Activated CD8-positive, alpha-beta memory T cell treated with anti-CD3 and anti-CD28 coated beads for 48 hours (primary cell): ENCODE measurements at regions not wholly inside any gene's neighbourhood (a gene's known extent, or its start where the extent isn't known, plus 50 kb on each side); places are given as distances from the start of the nearest gene placed in this dataset.
"Not testable (repeated sequence)": the region's sequence is repeated elsewhere in the genome, so short reads cannot be mapped to it uniquely, and the experiment has no call there.

Source experiments
- DNase-seq, 3 experiments: peaks; one replicate each; pipeline ENCODE4 v3.0.0-alpha.2; 2020; ENCODE audit warnings: low read depth in 2 of 3, low spot score in 2 of 3

DNA sequence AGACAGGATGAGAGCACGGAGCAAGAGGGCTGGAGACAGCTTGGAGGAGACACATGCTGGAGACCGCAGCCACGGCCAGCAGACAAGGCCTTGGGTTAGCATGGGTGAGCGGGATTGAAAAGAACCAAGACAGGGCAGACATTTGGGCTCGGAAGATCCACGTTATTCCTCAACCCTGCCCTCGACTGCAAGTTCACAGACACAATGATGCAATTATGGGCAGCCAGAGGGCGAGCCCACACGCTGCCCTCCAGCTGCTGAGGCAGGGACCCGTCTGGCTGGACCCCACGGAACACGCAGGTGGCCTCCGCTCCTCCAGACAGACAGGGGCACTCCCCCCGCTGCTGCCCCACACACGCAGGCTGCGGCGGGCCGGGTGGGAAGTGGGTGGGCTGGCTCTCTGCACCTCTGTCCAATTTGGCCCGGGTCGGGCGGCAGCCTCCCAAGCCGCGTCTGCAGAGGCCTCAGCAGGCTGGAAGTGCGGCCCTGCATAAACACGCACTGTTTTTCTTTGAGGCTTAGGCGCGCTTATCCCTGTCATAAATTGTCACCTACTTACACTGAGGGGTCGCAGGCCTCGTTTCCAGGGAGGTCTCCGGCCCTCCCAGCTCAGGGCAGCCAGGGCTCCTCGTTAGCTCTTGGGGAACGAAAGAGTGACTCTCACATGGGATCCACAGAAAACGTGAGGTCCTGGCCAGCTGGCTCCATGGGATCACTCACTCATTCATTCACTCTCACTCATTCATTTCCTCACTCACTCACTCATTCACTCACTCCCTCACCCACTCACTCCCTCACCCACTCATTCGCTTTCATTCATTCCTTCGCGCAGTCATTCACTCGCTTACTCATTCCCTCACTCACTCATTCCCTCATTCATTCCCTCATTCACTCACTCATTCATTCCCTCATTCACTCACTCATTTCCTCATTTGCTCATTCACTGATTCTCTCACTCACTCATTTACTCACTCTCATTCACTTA is 303.9 kb downstream of the C16orf95 start:
- DNase-seq = no peak

DNA sequence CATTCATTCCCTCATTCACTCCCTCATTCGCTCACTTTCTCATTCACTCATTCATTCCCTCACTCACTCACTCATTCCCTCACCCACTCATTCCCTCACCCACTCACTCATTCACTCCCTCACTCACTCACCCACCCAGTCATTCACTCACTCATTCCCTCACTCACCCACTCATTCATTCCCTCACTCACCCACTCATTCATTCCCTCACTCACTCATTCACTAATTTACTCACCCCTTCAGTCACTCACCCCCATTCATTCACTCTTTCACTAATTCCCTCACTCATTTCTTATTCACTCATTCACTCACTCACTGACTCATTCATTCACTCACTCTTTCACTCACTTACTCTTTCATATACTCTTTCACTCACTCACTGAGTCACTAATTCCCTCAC is 303.1 kb downstream of the C16orf95 start:
- no peak for DNase-seq

DNA sequence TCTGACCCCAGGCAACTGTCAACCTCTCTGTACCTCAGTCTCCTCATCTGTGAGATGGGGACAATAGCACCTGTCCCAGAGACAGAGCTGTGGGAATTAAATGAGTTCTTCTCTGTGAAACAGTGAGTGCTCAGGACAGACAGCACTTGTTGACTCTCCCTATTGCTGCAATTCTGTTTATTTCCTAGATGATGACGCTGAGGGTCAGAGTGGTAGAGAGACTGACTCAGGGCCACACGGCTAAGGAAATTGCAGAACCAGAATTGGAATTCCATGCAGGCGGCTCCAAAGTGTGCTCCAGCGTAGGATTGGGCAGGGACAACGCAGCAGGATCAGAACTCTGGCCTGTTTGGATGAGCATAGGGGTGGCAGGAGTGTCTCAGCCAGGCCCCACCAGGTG is 302.2 kb downstream of the C16orf95 start:
- DNase-seq = no peak

DNA sequence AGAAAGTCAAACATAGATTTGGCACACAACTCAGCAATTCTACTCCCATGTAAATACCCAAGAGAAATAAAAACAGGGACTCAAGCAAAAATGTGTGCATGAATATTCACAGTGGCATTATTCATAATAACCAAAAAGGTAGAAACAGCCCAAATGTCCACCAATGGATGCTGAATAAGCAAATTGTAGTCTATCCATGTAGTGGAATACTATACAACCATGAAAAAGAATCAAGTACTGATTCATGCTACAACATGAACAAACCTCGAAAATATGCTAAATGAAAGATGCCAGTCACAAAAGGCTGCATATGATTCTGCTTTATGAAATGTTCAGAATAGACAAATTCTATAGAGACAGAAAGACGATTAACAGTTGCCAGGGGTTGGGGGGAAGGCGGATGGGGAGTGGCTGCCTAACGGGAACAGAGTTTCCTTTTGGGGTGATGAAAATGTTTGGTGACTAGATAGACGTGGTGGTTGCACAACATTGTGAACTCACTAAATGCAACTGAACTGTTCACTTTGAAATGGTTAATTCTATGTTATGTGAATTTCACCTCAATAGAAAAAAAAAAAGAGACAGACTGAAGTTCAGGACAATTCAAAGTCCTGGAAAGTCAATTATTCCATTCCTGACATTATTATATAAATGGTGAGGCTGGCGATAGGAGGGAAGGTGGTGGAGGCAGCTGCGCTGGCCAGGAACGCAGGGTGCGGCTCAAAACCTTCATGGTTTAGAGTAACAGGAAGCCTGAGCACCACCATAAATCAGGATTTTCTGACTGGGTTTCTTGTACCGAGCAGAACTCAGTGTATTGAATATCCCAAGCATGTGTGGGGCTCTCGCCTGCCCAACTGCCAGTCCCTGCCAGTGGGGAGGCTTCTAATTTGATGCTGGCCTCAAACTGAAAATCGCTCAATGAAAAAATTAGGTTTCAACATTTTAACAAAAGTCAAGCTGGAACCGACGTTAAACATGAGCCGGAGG is 300.9 kb downstream of the C16orf95 start:
- no peak for DNase-seq

DNA sequence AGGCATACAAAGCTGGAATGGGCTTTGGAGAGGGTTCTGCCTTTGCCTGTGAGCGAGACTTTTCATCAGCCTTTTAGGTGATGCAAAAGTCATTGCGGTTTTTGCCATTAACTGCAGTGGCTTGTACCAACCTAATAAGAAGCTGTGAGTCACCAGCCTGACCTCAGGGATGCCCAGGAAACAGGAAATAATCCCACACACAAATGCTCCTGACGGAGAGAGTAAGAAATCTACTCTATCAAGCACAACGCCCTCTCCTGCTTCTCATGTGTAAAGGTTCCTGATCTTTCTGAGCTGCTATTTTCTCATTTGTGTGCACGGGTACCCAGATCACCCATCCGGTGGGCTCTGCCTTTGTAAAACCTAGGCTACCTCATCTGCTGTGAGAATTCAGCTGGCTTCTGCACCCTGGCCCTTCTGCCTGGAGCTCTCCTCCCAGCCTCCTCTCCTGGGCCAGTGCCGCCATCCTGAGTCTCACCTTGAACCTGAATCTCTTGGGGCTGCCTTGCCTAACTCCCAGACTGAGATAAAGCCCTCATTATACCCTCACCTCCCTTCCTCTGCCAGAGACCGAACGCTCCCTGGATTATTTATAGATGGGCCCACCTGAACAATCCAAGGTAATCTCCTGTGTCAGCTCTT is 299.7 kb downstream of the C16orf95 start:
- DNase-seq = no peak

DNA sequence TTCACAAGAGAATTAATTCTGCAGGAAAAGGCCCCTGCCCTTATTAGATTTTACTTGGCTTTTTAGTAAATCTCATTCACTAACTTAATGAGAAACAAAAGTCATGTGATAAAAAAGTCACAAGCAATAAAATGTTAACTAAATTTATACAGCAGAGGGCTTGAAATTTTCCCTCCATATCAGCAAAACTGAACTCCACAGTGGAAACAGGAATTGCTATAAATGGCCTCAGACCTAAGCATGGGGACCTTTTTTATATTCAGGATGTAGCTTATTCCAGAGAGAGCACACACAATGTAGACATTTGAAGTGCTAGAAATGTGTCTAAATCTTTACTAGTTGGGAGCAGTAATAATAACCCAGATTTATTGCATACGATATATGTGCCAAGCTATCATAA is 291.5 kb downstream of the C16orf95 start:
- DNase-seq = no peak

DNA sequence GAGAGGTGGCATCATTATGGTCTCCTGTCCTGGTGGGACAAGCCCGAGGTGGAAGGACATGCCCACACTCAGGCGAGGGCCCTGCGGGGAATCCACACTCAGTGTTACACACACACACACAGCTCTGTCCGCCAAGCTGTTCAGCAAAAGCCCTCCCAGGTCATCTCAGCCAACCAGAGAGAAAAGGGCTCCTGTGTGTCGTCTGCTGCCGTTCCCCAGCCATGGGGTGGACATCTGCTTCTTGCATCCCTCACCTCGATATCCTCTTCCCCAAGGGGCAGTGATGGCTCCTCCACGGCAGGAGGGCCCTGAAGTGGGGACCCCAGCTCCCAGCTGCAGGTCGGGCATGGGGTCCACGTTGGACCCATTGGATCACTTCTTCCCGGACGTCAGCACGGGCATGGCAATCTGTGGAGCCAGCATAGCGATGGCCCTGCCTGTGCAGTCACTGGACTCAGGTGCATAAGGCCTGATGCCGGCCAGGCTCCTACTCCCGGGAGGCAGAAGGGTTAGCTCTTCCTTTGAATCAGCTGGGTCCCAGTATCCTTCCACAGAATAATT is 290.1 kb downstream of the C16orf95 start:
- DNase-seq = no peak

DNA sequence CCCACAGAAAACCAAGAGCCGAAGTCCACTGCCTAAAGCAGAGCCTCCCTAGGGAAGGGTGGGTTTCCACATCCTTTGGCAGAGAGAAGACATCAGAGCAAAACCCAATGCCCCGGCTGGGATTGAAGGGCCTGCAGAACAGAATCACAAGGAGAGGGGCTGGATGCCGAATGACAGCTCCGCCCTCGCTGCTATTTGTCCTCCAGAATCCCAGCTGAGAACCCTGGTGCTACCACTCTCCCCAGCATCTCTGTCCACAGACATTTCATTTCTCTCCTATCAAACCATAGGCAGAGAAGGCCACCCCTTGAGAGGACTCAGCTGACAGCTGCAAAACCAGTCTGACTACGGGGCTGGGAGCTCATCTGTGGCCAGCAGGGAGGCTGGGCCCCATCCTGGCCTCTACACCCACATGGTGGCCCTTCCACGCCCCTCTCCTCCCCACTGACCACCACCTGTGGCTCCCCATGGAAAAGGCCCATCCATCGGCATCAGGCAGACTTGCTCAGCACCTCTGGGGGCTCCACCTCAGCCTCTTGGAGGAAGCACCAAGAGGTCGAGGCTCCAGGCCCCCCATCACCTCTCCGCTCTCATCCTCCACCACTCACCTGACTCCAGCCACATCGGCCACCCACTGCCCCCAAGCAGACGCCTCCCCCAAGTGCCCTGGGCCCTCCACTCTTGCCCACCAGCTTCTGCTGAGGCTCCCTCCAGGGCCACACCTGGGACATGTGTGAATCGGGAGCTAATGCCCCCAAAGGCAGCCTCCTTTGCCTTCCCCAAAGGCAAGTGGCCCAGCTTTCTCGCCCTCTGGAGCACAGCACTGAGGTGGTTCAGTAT is 288.5 kb downstream of the C16orf95 start:
- DNase-seq = no peak

DNA sequence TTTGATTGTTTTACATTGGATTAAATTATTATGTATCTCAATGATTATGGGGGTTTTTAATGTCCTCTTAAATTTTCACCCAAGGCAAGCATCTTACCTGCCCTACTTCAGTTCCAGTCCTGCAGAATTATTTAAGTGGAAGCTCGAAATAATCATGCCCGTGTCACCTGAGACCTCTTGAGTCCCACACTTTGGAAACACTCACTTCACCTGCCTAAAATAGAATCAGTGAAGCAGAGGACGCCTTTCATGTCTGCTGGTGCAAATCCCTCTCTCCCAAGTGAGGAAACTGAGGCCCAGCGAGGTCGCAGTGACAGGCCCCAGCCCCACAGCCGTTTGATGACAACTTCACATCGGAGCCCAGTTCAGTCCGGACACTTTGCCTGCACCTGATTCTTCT is 284.6 kb downstream of the C16orf95 start:
- no peak for DNase-seq

DNA sequence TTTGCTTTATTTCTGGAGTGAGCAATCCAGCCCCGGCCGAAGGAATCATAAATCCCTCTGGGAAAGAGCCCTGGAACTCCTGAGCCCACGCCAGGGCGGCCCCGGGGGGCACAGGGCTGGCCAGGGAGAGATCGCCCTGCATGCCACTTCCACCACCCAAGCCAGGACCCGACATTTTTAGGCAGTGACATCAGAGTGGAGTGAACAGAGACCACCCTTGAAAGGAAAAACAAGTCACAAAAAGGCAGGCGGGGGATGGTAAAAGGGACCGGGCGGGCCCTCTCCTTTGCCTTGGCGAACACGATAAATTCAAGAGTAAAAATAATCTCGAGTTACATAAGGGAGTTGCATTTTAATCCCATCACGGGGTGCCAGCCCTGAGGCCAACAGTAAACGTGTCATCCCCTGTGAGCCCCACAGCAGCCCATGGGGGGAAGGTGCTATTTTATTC is 284.1 kb downstream of the C16orf95 start:
- no peak for DNase-seq

DNA sequence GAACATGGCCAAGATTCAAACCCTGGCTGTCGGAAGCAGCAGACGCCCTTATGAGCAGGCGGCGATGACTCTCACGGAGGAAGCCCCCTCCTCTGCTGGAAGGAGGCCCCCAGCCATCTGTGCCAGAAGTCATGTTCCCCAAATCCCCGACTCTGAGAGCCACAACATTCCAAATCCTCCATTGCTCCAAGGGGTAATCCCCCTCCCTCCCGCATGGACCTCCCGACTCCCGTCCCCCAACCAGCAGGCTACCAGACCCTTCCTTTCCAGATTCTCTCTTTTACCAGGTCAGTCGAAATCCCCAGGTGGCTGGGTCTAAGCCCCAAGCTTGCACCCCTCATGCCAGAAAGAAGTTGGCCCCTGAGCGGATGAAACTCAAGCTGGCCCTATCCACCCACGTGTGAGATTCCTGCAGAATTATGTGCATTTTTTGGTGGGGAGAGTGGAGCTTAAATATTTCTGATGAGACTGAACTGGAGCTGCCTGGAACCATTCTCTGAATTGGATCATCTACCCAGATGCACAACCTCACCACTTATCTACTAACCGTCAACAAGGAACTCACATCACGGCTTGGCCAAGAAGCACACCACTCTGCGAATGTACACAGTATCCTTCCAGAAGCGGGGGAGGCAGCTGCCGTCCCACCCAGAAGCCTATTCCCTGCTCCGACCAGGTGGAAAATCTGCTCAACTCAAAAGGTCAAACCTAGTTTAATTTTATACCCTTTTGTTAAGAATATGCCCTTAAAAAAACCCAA is 283.5 kb downstream of the C16orf95 start:
- DNase-seq = no peak

DNA sequence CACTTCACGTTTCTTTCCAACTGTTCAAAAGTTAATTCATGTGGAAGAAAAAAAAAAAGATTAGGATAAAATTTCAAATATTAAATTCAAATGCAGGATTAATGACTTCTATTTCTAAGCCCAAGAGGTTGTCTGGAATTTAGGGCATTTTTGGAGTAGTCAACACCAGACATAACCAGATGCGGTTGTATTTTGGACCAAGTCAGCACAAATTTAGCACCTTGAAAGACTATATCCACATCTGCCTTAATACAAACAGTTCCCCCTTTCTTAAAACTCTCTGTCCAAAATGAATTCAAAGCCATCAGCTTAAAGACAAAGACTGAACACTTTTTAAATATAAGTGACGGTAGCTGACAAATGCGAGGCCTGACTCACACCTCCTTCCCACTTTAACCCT is 282.9 kb downstream of the C16orf95 start:
- no peak for DNase-seq

DNA sequence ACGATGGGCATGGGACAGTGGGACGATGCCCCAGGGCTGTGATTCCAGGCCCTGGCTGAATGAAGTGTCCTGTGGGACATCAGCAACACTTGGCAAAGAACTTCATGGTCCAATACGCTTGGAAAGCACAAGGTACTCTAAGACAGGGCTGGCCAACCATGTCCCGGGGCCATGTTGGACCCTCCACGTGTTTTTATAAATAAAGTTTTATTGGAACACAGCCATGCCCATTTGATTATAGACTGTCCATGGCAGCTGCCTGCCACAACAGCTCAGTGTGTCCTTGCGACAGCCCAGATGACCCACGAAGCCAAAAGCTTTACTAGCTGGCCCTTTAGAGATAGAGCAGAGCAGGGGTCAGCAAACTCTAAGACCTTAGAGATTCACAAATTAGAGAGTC is 282.1 kb downstream of the C16orf95 start:
- DNase-seq = no peak

DNA sequence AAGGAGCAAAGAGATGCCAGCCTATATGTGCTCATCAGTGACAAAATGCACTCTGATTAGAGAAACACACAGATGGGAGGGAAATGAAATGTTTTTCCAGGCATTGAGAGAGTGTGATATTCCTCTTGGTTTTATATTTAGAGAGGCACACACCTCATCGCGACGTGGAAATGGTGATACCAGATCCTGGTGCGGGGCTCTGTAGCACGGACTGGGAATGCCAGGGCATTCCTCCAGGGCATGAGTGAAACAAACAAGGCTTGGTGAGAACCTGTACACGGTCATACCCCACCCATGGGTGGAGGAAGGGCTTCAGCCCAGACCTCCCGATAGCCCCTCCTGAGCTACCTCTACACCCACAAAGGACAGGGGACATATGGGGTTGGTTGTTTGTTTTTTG is 280.2 kb downstream of the C16orf95 start:
- no peak for DNase-seq

DNA sequence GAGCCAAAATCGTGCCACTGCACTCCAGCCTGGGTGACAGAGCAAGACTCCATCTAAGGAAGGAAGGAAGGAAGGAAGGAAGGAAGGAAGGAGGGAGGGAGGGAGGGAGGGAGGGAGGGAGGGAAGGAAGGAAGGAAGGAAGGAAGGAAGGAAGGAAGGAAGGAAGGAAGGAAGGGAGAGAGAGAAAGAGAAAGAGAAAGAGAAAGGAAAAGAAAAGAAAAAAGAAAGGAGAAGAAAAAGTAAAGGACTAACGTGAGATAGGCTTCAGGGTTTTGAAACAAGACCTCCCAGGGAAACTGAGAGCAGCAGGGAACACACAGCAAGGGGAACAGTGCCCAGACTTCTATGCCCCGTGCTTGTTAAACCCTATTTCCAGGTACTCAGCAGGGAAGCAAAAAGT is 278.7 kb downstream of the C16orf95 start:
- DNase-seq = not testable (repeated sequence)

DNA sequence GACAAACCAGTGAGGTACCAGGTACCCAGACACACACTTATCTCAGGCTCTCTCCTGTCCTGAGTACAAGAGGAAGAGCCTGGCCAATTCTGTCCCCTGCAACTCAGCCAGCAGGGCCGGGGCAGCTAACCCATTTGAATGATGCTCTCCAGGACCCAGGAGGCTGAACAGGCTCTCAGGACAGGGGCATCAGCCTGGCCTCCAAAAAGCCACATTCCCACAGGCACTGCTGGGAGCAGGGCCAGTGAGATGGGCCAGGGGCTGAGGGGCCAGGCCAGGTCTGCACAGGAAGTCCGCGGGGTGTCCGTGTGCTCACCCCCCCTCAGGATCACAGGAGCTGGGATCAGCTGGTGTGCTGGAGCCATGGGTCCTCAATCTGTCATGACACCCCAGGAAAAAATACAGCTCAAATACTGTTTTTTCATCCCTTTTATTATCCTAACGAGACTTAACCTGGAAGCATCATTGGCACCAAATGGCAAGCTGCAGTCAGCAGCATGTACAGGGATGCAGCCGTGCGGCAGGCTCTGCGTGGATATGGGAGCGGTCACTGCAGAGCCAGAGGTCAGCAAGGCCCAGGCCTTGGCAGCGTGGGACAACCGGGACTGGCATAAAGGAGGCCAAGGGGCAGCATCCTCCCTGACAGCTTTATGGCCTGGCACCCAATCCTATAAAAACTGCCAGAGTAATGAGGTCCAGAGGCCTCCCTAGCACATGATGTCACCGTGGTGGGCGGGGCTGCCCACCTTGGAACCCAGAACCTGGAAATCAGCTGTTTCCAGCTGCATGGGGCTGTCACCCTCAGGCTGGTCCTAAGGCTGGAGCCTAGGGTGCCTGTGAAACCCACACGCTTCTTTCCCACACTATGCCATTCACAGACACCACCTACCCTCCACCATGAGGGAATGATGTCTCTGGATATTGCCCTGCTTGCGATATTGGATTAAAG is 276.7 kb downstream of the C16orf95 start:
- no peak for DNase-seq

DNA sequence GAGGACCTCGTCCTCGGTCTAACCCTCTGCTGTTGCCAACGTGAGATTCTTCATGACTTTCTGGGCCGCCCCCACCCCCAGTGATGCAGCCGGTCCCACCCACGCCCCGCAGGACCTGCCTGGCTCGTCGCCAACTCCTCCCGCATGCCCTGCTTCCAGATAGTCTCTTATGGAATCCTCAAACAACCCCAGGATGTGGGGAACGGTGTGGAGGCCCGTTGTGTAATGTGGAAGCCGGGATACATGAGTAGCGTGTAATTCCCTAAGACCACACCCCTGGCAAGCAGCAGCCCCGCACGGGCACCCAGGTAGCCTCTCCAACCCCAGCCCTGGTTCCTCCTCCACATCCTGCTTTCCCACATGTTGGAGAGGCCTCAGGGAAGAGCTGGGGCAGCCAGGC is 275.9 kb downstream of the C16orf95 start:
- DNase-seq = no peak

DNA sequence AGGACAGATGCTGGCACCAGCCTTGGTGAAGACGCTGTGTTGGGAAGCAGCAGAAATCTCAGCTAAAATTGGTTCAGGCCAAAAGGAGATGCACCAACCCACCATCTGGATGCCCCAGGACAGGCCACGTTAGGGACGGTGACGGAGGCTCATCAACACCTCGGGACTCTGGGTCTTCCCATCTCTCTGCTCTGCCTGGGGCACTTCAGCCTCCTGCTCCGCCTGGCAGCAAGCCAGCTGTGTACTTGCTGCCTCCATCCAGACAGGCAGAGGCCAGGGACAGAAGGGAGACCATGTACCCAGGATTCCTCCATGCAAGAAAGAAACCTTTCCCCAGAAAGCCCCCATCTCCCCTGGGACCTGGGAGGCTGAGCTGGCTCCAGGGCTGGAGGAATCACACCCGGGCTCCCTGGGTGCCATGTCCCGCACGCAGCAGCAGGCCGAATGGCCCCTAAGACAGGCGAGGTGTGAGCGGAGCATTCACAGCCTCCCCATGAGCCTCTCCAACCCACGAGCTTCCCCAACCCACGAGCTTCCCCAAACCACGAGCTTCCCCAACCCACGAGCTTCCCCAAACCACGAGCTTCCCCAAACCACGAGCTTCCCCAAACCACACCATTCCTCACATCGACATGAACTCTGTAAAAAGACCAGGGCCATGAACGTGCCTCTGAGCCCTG is 274.5 kb downstream of the C16orf95 start:
- no peak for DNase-seq
